Endothelial cell of umbilical vein (primary cell): ENCODE measurements at regions not wholly inside any gene's neighbourhood (a gene's known extent, or its start where the extent isn't known, plus 50 kb on each side); places are given as distances from the start of the nearest gene placed in this dataset.

ENCODE experiments used
- BruUV-seq: library from RNA; stranded (reverse); fragments of 400-500 nt; replicated peaks from 2 replicates; lab custom pipeline; 2021; lab: Mats Ljungman, UMichigan
- CTCF ChIA-PET: fragments of 300-600, 350-600 bp; sonication (Branson Sonifier 250); formaldehyde crosslinking; loops from one replicate; lab custom pipeline; 2021; ENCODE audit warnings: antibody characterized with exemption, inconsistent platforms; lab: Charles Lee
- POLR2A ChIA-PET: fragments of 300-600, 350-600 bp; sonication (Branson Sonifier 250); formaldehyde crosslinking; loops from one replicate; lab custom pipeline; 2021; ENCODE audit warnings: antibody characterized with exemption, inconsistent platforms; lab: Charles Lee
- DNase-seq: peaks from one replicate; pipeline ENCODE4 v3.0.0-alpha.2; 2011; ENCODE audit warnings: low read depth, low spot score
- FAIRE-seq: peaks from 2 replicates; lab custom pipeline; 2011; peaks lifted over from hg19 to GRCh38; lab: Jason Lieb, UNC
- H2AFZ ChIP-seq: 2 replicates; pipeline ENCODE4 v1.6.0; 2012; ENCODE audit warnings: low read depth, low read length, control low read depth, inconsistent platforms
- H3K27ac ChIP-seq: 2 replicates; pipeline ENCODE4 v1.5.1; 2011; ENCODE audit warnings: low read depth, mild to moderate bottlenecking, control low read depth, low read length, moderate library complexity; ENCODE audit not compliant: insufficient read depth
- H3K27me3 ChIP-seq, 2 experiments: 2 replicates each; pipeline versions ENCODE4 v1.6.0 to v1.6.1; 2011; ENCODE audit warnings: low read length in 2 of 2, mixed read lengths in 1 of 2; ENCODE audit not compliant: control insufficient read depth in 2 of 2, insufficient read depth in 2 of 2
- H3K36me3 ChIP-seq, 2 experiments: 2 replicates in 1 of 2; 3 replicates in 1 of 2; pipeline ENCODE4 v1.5.1; 2011; ENCODE audit warnings: low read length in 2 of 2, mild to moderate bottlenecking in 1 of 2, moderate library complexity in 1 of 2; ENCODE audit not compliant: control insufficient read depth in 2 of 2, insufficient read depth in 2 of 2; ENCODE audit errors: extremely low read depth in 1 of 2
- H3K4me1 ChIP-seq: 3 replicates; pipeline ENCODE4 v1.5.1; 2011; ENCODE audit warnings: mild to moderate bottlenecking, low read length; ENCODE audit not compliant: control insufficient read depth, insufficient read depth; ENCODE audit errors: extremely low read depth
- H3K4me2 ChIP-seq: 2 replicates; pipeline ENCODE4 v1.6.1; 2011; ENCODE audit warnings: low read length, control low read depth, mixed read lengths; ENCODE audit not compliant: insufficient read depth
- H3K4me3 ChIP-seq, 3 experiments: fragments of 200-600 bp in 1 of 3; sonication (generic), shearing (Covaris generic) in 1 of 3; replicated peaks in 1 of 3; 2 replicates each; pipeline ENCODE4 v1.5.1; 2011 to 2016; ENCODE audit warnings: control low read depth in 3 of 3, low read length in 3 of 3, mild to moderate bottlenecking in 2 of 3, inconsistent platforms in 1 of 3, low read depth in 1 of 3, moderate library complexity in 1 of 3; ENCODE audit not compliant: insufficient read depth in 1 of 3
- H3K79me2 ChIP-seq: 2 replicates; pipeline ENCODE4 v1.6.0; 2012; ENCODE audit warnings: low read length, inconsistent platforms; ENCODE audit not compliant: control insufficient read depth, insufficient read depth
- H3K9ac ChIP-seq: replicated peaks from 2 replicates; pipeline ENCODE3; 2011; ENCODE audit warnings: low read length, control low read depth; ENCODE audit not compliant: insufficient read depth; ENCODE audit errors: extremely low read depth
- H3K9me1 ChIP-seq: replicated peaks from 3 replicates; pipeline ENCODE4 v1.6.0; 2011; ENCODE audit warnings: mild to moderate bottlenecking, low read length; ENCODE audit not compliant: control insufficient read depth, insufficient read depth; ENCODE audit errors: extremely low read depth
- H3K9me3 ChIP-seq: replicated peaks from 2 replicates; pipeline ENCODE4 v1.5.1; 2012; ENCODE audit warnings: low read length, inconsistent platforms; ENCODE audit not compliant: control insufficient read depth, insufficient read depth
- H4K20me1 ChIP-seq: replicated peaks from 2 replicates; pipeline ENCODE3; 2011; ENCODE audit warnings: mild to moderate bottlenecking, low read length; ENCODE audit not compliant: control insufficient read depth, insufficient read depth; ENCODE audit errors: extremely low read depth
- CTCF ChIP-seq, 2 donors: IDR thresholded peaks; 1 replicate in 1 of 2; 2 replicates in 1 of 2; pipeline ENCODE4 v1.5.1; 2011; ENCODE audit warnings: low read length in 2 of 2, mild to moderate bottlenecking in 2 of 2, moderate library complexity in 2 of 2, control low read depth in 1 of 2, inconsistent platforms in 1 of 2, low read depth in 1 of 2; ENCODE audit not compliant: insufficient read depth in 1 of 2; ENCODE audit errors: extremely low read depth in 1 of 2
- EZH2 ChIP-seq: IDR thresholded peaks from 2 replicates; pipeline ENCODE4 v1.6.1; 2012; ENCODE audit warnings: borderline replicate concordance, low read depth, mild to moderate bottlenecking, moderate library complexity, low read length, inconsistent platforms; ENCODE audit not compliant: severe bottlenecking
- FOS ChIP-seq: IDR thresholded peaks from 2 replicates; pipeline ENCODE4 v1.6.1; 2011; ENCODE audit warnings: mild to moderate bottlenecking, low read length, moderate library complexity, borderline replicate concordance; ENCODE audit not compliant: insufficient read depth
- GATA2 ChIP-seq: IDR thresholded peaks from 2 replicates; pipeline ENCODE4 v1.7.0; 2011; ENCODE audit warnings: low read depth, mild to moderate bottlenecking, moderate library complexity, mixed read lengths, low read length; ENCODE audit not compliant: insufficient read length, insufficient read depth
- JUN ChIP-seq: IDR thresholded peaks from 2 replicates; pipeline ENCODE4 v1.6.1; 2011; ENCODE audit warnings: borderline replicate concordance, low read depth; ENCODE audit not compliant: insufficient read length, insufficient read depth
- MAX ChIP-seq: IDR thresholded peaks from 2 replicates; pipeline ENCODE4 v1.6.1; 2011; ENCODE audit not compliant: insufficient read depth, insufficient read length
- MYC ChIP-seq: IDR thresholded peaks from one replicate; pipeline ENCODE4 v1.6.1; 2011; ENCODE audit warnings: mild to moderate bottlenecking, low read depth, low read length
- POLR2A ChIP-seq: IDR thresholded peaks from 2 replicates; pipeline ENCODE4 v1.6.1; 2012; ENCODE audit warnings: low read depth, mild to moderate bottlenecking, control low read depth, low read length
- POLR2AphosphoS5 ChIP-seq: IDR thresholded peaks from 2 replicates; pipeline ENCODE4 v1.6.1; 2012; ENCODE audit warnings: low read depth, mild to moderate bottlenecking, control low read depth, low read length, moderate library complexity; ENCODE audit not compliant: insufficient read depth
- dilution Hi-C: fragments of 300-500 bp; cut with MboI; formaldehyde crosslinking; loops from one replicate; pipeline ENCODE4 v1.15.0; 2019; ENCODE audit warnings: low sequenced_read_pairs; ENCODE audit not compliant: extremely low pct_ligation_motif_present
- intact Hi-C: fragments of 100-400 bp; cut with micrococcal nuclease; formaldehyde crosslinking; loops from one replicate; pipeline ENCODE4 v1.10.0; 2022

- no peaks in the 10 kb centered on the region for H4K20me1 ChIP-seq
- no peak overlapping the region for H3K4me3 ChIP-seq
- H2AFZ ChIP-seq: no peak overlapping the region
- dilution Hi-C loops (no loop called here), intact Hi-C loops (no loop called here)
- no peaks in the 10 kb centered on the region for H3K79me2 ChIP-seq
- H3K9me3 ChIP-seq: no peaks in the 10 kb centered on the region
- FAIRE-seq (no peak), DNase-seq (no peak)
- no peaks in the 10 kb centered on the region for H3K27me3 ChIP-seq
- H3K9ac ChIP-seq: no peak overlapping the region
- peaks cover 28% of the 10 kb centered on the region for H3K4me1 ChIP-seq
- ChIA-PET POLR2A (no interaction called here), CTCF (interaction anchor here (1.2 kb wide), 1 partner anchor 9 kb away, joined by 3 read pairs; no protein-coding TSS in a partner anchor)
- H3K4me2 ChIP-seq: no peak overlapping the region
- TF ChIP-seq CTCF (IDR thresholded peaks at IDR 0.05; ENCODE audit: extremely low read depth in 1 of 2, insufficient read depth in 1 of 2, low read depth in 1 of 2, low read length in 2 of 2): no peak
- TF ChIP-seq MAX: no peak
- TF ChIP-seq POLR2AphosphoS5: no peak
- no peak for TF ChIP-seq EZH2
- TF ChIP-seq POLR2A: no peak
- no peak for TF ChIP-seq GATA2
- no peak for TF ChIP-seq MYC
- TF ChIP-seq FOS: no peak
- no peak for TF ChIP-seq JUN
- H3K9me1 ChIP-seq: no peaks in the 10 kb centered on the region
- no peaks in the 10 kb centered on the region for H3K36me3 ChIP-seq
- no TSS peak for BruUV-seq
- no peak overlapping the region for H3K27ac ChIP-seq
Measured at GRCh38 chr15:95281470-95281869, 1049.0 kb upstream of the NR2F2 start.
